ENCODE measurements at regions not wholly inside any gene's neighbourhood (a gene's known extent, or its start where the extent isn't known, plus 50 kb on each side); places are given as distances from the start of the nearest gene placed in this dataset.
"Not testable (repeated sequence)": the region's sequence is repeated elsewhere in the genome, so short reads cannot be mapped to it uniquely, and the experiment has no call there.

- Histone ChIP-seq H3K9me3 (ENCODE audit: control insufficient read depth in 4 of 4, insufficient read depth in 3 of 4, low read length in 3 of 4) (no peaks in the 10 kb centered on the region), H3K4me1 (ENCODE audit: control insufficient read depth in 5 of 5, insufficient read depth in 5 of 5, low read length in 5 of 5) (peaks cover 0 to 21% (median 0%) of the 10 kb centered on the region in 5 donors), H3K27me3 (ENCODE audit: control insufficient read depth in 3 of 3, insufficient read depth in 3 of 3, low read length in 2 of 3) (no peaks in the 10 kb centered on the region), H3K9ac (ENCODE audit: insufficient read depth in 1 of 2, low read length in 2 of 2) (no peak overlapping the region), H3K36me3 (ENCODE audit: control insufficient read depth in 4 of 4, insufficient read depth in 4 of 4, low read length in 4 of 4) (no peaks in the 10 kb centered on the region), H3K4me3 (no peak overlapping the region), H3K27ac (ENCODE audit: low read depth in 1 of 2, low read length in 1 of 2) (no peak overlapping the region)
- 72 to 85% methylated on average over 2 of the region's 2 CpGs for WGBS, 2 donors
- DNase-seq (no peak), ATAC-seq (ENCODE audit: insufficient read depth, low FRiP score) (no peak)
- no peak for TF ChIP-seq CTCF (IDR thresholded peaks at IDR 0.05; ENCODE audit: control extremely low read depth, extremely low read depth)
Measured at GRCh38 chr7:109638321-109638720, 1068.6 kb downstream of the DNAJB9 start.

GRCh38 chr7:109639561-109639960, 1069.9 kb downstream of the DNAJB9 start:
- DNase-seq: no peak
- Histone ChIP-seq H3K27ac (ENCODE audit: low read depth in 1 of 2, low read length in 1 of 2) (no peak overlapping the region), H3K4me1 (ENCODE audit: control insufficient read depth in 5 of 5, insufficient read depth in 5 of 5, low read length in 5 of 5) (peaks cover 0 to 21% (median 0%) of the 10 kb centered on the region in 5 donors), H3K27me3 (ENCODE audit: control insufficient read depth in 3 of 3, insufficient read depth in 3 of 3, low read length in 2 of 3) (no peaks in the 10 kb centered on the region), H3K9ac (ENCODE audit: insufficient read depth in 1 of 2, low read length in 2 of 2) (no peak overlapping the region), H3K36me3 (ENCODE audit: control insufficient read depth in 4 of 4, insufficient read depth in 4 of 4, low read length in 4 of 4) (no peaks in the 10 kb centered on the region), H3K9me3 (ENCODE audit: control insufficient read depth in 4 of 4, insufficient read depth in 3 of 4, low read length in 3 of 4) (no peaks in the 10 kb centered on the region), H3K4me3 (no peak overlapping the region)
- TF ChIP-seq CTCF (IDR thresholded peaks at IDR 0.05; ENCODE audit: control extremely low read depth, extremely low read depth): no peak
- ATAC-seq (ENCODE audit: insufficient read depth, low FRiP score): no peak

DNA sequence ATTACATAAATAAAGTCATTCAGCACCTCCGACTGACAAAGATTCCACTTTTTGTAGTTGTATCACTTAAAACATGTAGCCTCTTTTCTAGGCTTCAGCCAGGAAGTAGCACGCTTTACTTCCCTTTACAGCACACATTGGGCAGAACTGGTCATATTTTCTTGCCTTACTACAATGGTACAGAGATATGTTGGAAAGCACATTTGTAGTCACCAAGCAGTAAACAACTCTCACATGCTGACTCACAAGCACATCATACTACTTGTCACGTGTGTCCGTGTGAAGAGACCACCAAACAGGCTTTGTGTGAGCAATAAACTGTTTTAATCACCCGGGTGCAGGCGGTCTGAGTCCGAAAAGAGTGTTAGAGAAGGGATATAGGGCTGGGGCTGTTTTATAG, 1071.8 kb downstream of the DNAJB9 start:
- H3K9me3 ChIP-seq (ENCODE audit: control insufficient read depth in 4 of 4, insufficient read depth in 3 of 4, low read length in 3 of 4): no peaks in the 10 kb centered on the region
- H3K9ac ChIP-seq (ENCODE audit: insufficient read depth in 1 of 2, low read length in 2 of 2): no peak overlapping the region
- ATAC-seq (ENCODE audit: insufficient read depth, low FRiP score) (no peak), DNase-seq (no peak)
- H3K27me3 ChIP-seq (ENCODE audit: control insufficient read depth in 3 of 3, insufficient read depth in 3 of 3, low read length in 2 of 3): no peaks in the 10 kb centered on the region
- TF ChIP-seq CTCF (IDR thresholded peaks at IDR 0.05; ENCODE audit: control extremely low read depth, extremely low read depth): no peak
- H3K4me3 ChIP-seq: no peak overlapping the region
- no peaks in the 10 kb centered on the region for H3K36me3 ChIP-seq (ENCODE audit: control insufficient read depth in 4 of 4, insufficient read depth in 4 of 4, low read length in 4 of 4)
- 89 to 90% methylated on average over 7 of the region's 7 CpGs for WGBS, 2 donors
- H3K4me1 ChIP-seq (ENCODE audit: control insufficient read depth in 5 of 5, insufficient read depth in 5 of 5, low read length in 5 of 5): peaks cover 0 to 21% (median 0%) of the 10 kb centered on the region in 5 donors
- H3K27ac ChIP-seq (ENCODE audit: low read depth in 1 of 2, low read length in 1 of 2): no peak overlapping the region

- Histone ChIP-seq H3K9ac (ENCODE audit: insufficient read depth in 1 of 2, low read length in 2 of 2) (no peak overlapping the region), H3K9me3 (ENCODE audit: control insufficient read depth in 4 of 4, insufficient read depth in 3 of 4, low read length in 3 of 4) (no peaks in the 10 kb centered on the region), H3K27ac (ENCODE audit: low read depth in 1 of 2, low read length in 1 of 2) (no peak overlapping the region), H3K27me3 (ENCODE audit: control insufficient read depth in 3 of 3, insufficient read depth in 3 of 3, low read length in 2 of 3) (no peaks in the 10 kb centered on the region), H3K36me3 (ENCODE audit: control insufficient read depth in 4 of 4, insufficient read depth in 4 of 4, low read length in 4 of 4) (no peaks in the 10 kb centered on the region), H3K4me1 (ENCODE audit: control insufficient read depth in 5 of 5, insufficient read depth in 5 of 5, low read length in 5 of 5) (peaks cover 0 to 2% (median 0%) of the 10 kb centered on the region in 5 donors), H3K4me3 (no peak overlapping the region)
- WGBS, 2 donors: 92% methylated on average over 7 of the region's 7 CpGs
- TF ChIP-seq CTCF (IDR thresholded peaks at IDR 0.05; ENCODE audit: control extremely low read depth, extremely low read depth): no peak
- ATAC-seq (ENCODE audit: insufficient read depth, low FRiP score): no peak
- DNase-seq: no peak
Measured at GRCh38 chr7:109646124-109646523, 1076.5 kb downstream of the DNAJB9 start.

DNA sequence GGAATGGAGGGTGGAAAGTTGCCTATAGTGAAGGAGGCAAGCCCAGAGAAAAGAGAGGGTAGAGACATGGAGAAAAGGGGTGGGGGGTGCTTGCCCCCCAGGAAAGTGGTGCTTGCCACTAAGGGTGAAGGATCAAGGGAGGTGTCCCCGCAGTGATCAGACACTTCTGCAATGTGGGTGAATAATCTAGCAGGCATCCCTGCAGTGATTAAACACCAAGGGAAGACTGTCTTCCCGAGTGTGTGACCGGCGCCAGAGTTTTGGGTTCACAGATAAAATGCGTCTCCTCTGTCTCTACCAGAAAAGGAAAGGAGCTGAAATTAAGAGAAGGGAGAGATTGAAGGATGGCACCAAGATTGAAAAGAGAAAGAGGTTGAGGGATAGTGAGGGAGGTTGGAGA, 1076.9 kb downstream of the DNAJB9 start:
- not testable (repeated sequence) for H3K4me1 ChIP-seq (ENCODE audit: control insufficient read depth in 5 of 5, insufficient read depth in 5 of 5, low read length in 5 of 5); H3K9me3 ChIP-seq (ENCODE audit: control insufficient read depth in 4 of 4, insufficient read depth in 3 of 4, low read length in 3 of 4); H3K36me3 ChIP-seq (ENCODE audit: control insufficient read depth in 4 of 4, insufficient read depth in 4 of 4, low read length in 4 of 4); H3K27ac ChIP-seq (ENCODE audit: low read depth in 1 of 2, low read length in 1 of 2); ATAC-seq (ENCODE audit: insufficient read depth, low FRiP score); H3K27me3 ChIP-seq (ENCODE audit: control insufficient read depth in 3 of 3, insufficient read depth in 3 of 3, low read length in 2 of 3); H3K9ac ChIP-seq (ENCODE audit: insufficient read depth in 1 of 2, low read length in 2 of 2); DNase-seq; H3K4me3 ChIP-seq
- WGBS, 2 donors: 82 to 92% methylated on average over 5 of the region's 5 CpGs

- H3K4me3 ChIP-seq; DNase-seq; H3K27ac ChIP-seq (ENCODE audit: low read depth in 1 of 2, low read length in 1 of 2); H3K27me3 ChIP-seq (ENCODE audit: control insufficient read depth in 3 of 3, insufficient read depth in 3 of 3, low read length in 2 of 3); H3K9ac ChIP-seq (ENCODE audit: insufficient read depth in 1 of 2, low read length in 2 of 2); ATAC-seq (ENCODE audit: insufficient read depth, low FRiP score); H3K4me1 ChIP-seq (ENCODE audit: control insufficient read depth in 5 of 5, insufficient read depth in 5 of 5, low read length in 5 of 5); H3K9me3 ChIP-seq (ENCODE audit: control insufficient read depth in 4 of 4, insufficient read depth in 3 of 4, low read length in 3 of 4); H3K36me3 ChIP-seq (ENCODE audit: control insufficient read depth in 4 of 4, insufficient read depth in 4 of 4, low read length in 4 of 4): not testable (repeated sequence)
- WGBS, 2 donors: 73 to 95% methylated on average over 3 of the region's 3 CpGs
Measured at GRCh38 chr7:109647263-109647662, 1077.6 kb downstream of the DNAJB9 start.
